ENCODE measurements at regions not wholly inside any gene's neighbourhood (a gene's known extent, or its start where the extent isn't known, plus 50 kb on each side); places are given as distances from the start of the nearest gene placed in this dataset.
A peak's percentile ranks its signal among the peaks of the same experiment; 100 is the strongest.
"Not testable (repeated sequence)": the region's sequence is repeated elsewhere in the genome, so short reads cannot be mapped to it uniquely, and the experiment has no call there.

- H2AFZ ChIP-seq (ENCODE audit: low read length) = peak overlapping the region; percentile 27; the same call in 1 of the 2 replicates
- H3K36me3 ChIP-seq (ENCODE audit: insufficient read depth, low read length) = no peaks in the 10 kb centered on the region
- no peak overlapping the region for H3K9ac ChIP-seq (ENCODE audit: low read depth, low read length, poor library complexity, severe bottlenecking)
- H3K9me3 ChIP-seq (ENCODE audit: insufficient read depth, low read depth, low read length) = no peaks in the 10 kb centered on the region
- no peaks in the 10 kb centered on the region for H3K4me1 ChIP-seq (ENCODE audit: insufficient read depth, low read length, poor library complexity, severe bottlenecking)
- H3K9me2 ChIP-seq (replicated peaks; ENCODE audit: low read depth, low read length) = no peaks in the 10 kb centered on the region
- no peaks in the 10 kb centered on the region for H3F3A ChIP-seq (ENCODE audit: low read depth)
- TF ChIP-seq CTCF (conservative IDR thresholded peaks at IDR 0.05; ENCODE audit: low read length) (no peak), EZH2phosphoT487 (IDR thresholded peaks at IDR 0.05; ENCODE audit: borderline replicate concordance) (no peak)
- H3K79me2 ChIP-seq (ENCODE audit: insufficient read depth, low read length) = no peaks in the 10 kb centered on the region
- no peak overlapping the region for H3K4me3 ChIP-seq (ENCODE audit: low read length, poor library complexity, severe bottlenecking)
- no peak overlapping the region for H3K4me2 ChIP-seq (ENCODE audit: low read depth, low read length, poor library complexity, severe bottlenecking)
- H4K20me1 ChIP-seq (ENCODE audit: insufficient read depth, low read length, poor library complexity, severe bottlenecking) = no peaks in the 10 kb centered on the region
- H3K27me3 ChIP-seq (ENCODE audit: insufficient read depth, low read length, poor library complexity, severe bottlenecking) = no peaks in the 10 kb centered on the region
Observed at GRCh38 chr3:177906126-177906511, 630.1 kb upstream of the KCNMB2 start.

DNA sequence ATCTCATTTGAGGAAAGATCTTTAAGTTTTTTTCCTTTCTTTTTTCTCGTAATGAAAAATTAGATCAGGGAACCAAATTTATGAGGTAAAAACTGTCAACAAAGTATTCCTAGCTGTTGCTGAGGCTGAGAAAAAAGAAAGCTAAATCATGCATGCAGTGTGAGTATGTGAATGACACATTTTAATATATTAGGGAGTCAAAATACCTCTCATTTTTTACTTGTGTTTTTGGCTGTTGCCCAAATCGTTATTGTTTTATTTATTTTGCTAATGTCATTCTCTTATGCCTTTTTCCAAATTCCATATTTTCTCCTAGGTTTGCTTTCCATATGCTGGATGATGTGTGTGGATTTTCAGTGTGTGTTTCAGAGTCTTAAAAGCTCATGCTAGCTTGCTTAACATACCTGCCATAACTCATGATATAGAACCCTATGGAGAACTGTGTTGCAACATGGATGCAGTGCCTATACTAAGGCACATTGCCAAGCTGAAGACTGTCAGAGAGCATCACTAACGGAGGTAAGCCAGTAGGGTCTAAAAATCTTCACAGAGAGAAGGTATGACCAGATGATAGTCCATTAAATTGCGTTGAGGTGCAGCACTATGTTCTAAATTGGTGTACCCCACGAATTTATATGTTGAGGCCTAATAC, 629.5 kb upstream of the KCNMB2 start:
- H3K27me3 ChIP-seq (ENCODE audit: insufficient read depth, low read length, poor library complexity, severe bottlenecking) = no peaks in the 10 kb centered on the region
- H4K20me1 ChIP-seq (ENCODE audit: insufficient read depth, low read length, poor library complexity, severe bottlenecking) = no peaks in the 10 kb centered on the region
- H3K4me1 ChIP-seq (ENCODE audit: insufficient read depth, low read length, poor library complexity, severe bottlenecking) = no peaks in the 10 kb centered on the region
- H3K9me2 ChIP-seq (replicated peaks; ENCODE audit: low read depth, low read length) = no peaks in the 10 kb centered on the region
- no peak overlapping the region for H3K4me3 ChIP-seq (ENCODE audit: low read length, poor library complexity, severe bottlenecking)
- H3K36me3 ChIP-seq (ENCODE audit: insufficient read depth, low read length) = no peaks in the 10 kb centered on the region
- no peak overlapping the region for H3K9ac ChIP-seq (ENCODE audit: low read depth, low read length, poor library complexity, severe bottlenecking)
- no peaks in the 10 kb centered on the region for H3F3A ChIP-seq (ENCODE audit: low read depth)
- H3K9me3 ChIP-seq (ENCODE audit: insufficient read depth, low read depth, low read length) = no peaks in the 10 kb centered on the region
- peak overlapping the region; percentile 27; the same call in 1 of the 2 replicates for H2AFZ ChIP-seq (ENCODE audit: low read length)
- TF ChIP-seq CTCF (conservative IDR thresholded peaks at IDR 0.05; ENCODE audit: low read length) (no peak), EZH2phosphoT487 (IDR thresholded peaks at IDR 0.05; ENCODE audit: borderline replicate concordance) (no peak)
- H3K79me2 ChIP-seq (ENCODE audit: insufficient read depth, low read length) = no peaks in the 10 kb centered on the region
- H3K4me2 ChIP-seq (ENCODE audit: low read depth, low read length, poor library complexity, severe bottlenecking) = no peak overlapping the region

DNA sequence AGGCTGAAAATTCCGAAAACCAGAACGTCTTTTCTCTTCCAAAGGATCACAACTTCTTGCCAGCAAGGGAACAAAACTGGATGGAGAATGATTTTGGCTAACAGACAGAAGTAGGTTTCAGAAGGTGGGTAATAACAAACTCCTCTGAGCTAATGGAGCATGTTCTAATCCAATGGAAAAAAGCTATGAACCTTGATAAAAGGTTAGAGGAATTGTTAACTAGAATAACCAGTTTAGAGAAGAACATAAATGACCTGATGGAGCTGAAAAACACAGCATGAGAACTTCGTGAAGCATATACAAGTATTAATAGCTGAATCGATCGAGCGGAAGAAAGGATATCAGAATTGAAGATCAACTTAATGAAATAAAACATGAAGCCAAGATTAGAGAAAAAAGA, 626.7 kb upstream of the KCNMB2 start:
- H3K4me2 ChIP-seq (ENCODE audit: low read depth, low read length, poor library complexity, severe bottlenecking); H3K27me3 ChIP-seq (ENCODE audit: insufficient read depth, low read length, poor library complexity, severe bottlenecking); H2AFZ ChIP-seq (ENCODE audit: low read length); H3K79me2 ChIP-seq (ENCODE audit: insufficient read depth, low read length); H3K9ac ChIP-seq (ENCODE audit: low read depth, low read length, poor library complexity, severe bottlenecking); H4K20me1 ChIP-seq (ENCODE audit: insufficient read depth, low read length, poor library complexity, severe bottlenecking); H3K36me3 ChIP-seq (ENCODE audit: insufficient read depth, low read length); H3F3A ChIP-seq (ENCODE audit: low read depth); H3K4me1 ChIP-seq (ENCODE audit: insufficient read depth, low read length, poor library complexity, severe bottlenecking); H3K9me2 ChIP-seq (replicated peaks; ENCODE audit: low read depth, low read length); H3K4me3 ChIP-seq (ENCODE audit: low read length, poor library complexity, severe bottlenecking); H3K9me3 ChIP-seq (ENCODE audit: insufficient read depth, low read depth, low read length): not testable (repeated sequence)

DNA sequence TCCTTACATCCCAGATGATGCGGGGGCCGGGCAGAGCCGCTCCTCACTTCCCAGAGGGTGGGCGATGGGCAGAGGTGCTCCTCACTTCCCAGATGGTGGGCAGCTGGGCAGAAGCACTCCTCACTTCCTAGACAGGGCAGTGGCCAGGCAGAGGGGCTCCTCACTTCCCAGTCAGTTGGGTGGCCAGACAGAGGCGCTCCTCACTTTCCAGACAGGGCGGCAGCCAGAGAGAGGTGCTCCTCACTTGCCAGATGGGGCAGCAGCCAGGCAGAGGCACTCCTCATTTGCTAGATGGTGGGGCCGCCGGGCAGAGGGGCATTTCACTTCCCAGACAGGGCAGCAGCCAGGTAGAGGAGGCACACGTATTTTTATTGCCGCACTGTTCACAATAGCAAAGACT, 622.0 kb upstream of the KCNMB2 start:
- Histone ChIP-seq H3F3A (ENCODE audit: low read depth) (no peaks in the 10 kb centered on the region), H3K27me3 (ENCODE audit: insufficient read depth, low read length, poor library complexity, severe bottlenecking) (no peaks in the 10 kb centered on the region), H4K20me1 (ENCODE audit: insufficient read depth, low read length, poor library complexity, severe bottlenecking) (no peaks in the 10 kb centered on the region), H3K4me1 (ENCODE audit: insufficient read depth, low read length, poor library complexity, severe bottlenecking) (peaks cover 6% of the 10 kb centered on the region), H3K9me2 (replicated peaks; ENCODE audit: low read depth, low read length) (no peaks in the 10 kb centered on the region), H3K4me2 (ENCODE audit: low read depth, low read length, poor library complexity, severe bottlenecking) (no peak overlapping the region), H3K79me2 (ENCODE audit: insufficient read depth, low read length) (no peaks in the 10 kb centered on the region), H2AFZ (ENCODE audit: low read length) (no peak overlapping the region), H3K9me3 (ENCODE audit: insufficient read depth, low read depth, low read length) (no peaks in the 10 kb centered on the region), H3K36me3 (ENCODE audit: insufficient read depth, low read length) (no peaks in the 10 kb centered on the region), H3K4me3 (ENCODE audit: low read length, poor library complexity, severe bottlenecking) (no peak overlapping the region), H3K9ac (ENCODE audit: low read depth, low read length, poor library complexity, severe bottlenecking) (no peak overlapping the region)
- TF ChIP-seq EZH2phosphoT487 (IDR thresholded peaks at IDR 0.05; ENCODE audit: borderline replicate concordance) (no peak), CTCF (conservative IDR thresholded peaks at IDR 0.05; ENCODE audit: low read length) (no peak)

Data from Loucy (cell line).